ENCODE measurements at regions not wholly inside any gene's neighbourhood (a gene's known extent, or its start where the extent isn't known, plus 50 kb on each side); places are given as distances from the start of the nearest gene placed in this dataset.

- CTCF ChIA-PET = no interaction called here
- Mint-ChIP-seq H3K36me3 (ENCODE audit: insufficient read depth, unreplicated experiment) (no peaks in the 10 kb centered on the region), H3K27me3 (ENCODE audit: insufficient read depth, unreplicated experiment) (peaks cover 49% of the 10 kb centered on the region), H3K4me1 (ENCODE audit: insufficient read depth, unreplicated experiment) (no peaks in the 10 kb centered on the region), H3K27ac (ENCODE audit: low read depth, unreplicated experiment) (no peak overlapping the region), H3K9me3 (ENCODE audit: unreplicated experiment) (no peaks in the 10 kb centered on the region), H3K4me3 (ENCODE audit: unreplicated experiment) (no peak overlapping the region)
- POLR2A ChIA-PET = no interaction called here
- TF ChIP-seq CTCF (IDR thresholded peaks at IDR 0.05; ENCODE audit: unreplicated experiment) = no peak
- intact Hi-C loops (cut with micrococcal nuclease) = no loop called here
- DNase-seq (ENCODE audit: unreplicated experiment) = no peak
- no TSS peak for BruUV-seq (replicated peaks)
These were observed 593.2 kb downstream of the ELAVL2 start for GRCh38 chr9:23232831-23233230.

- POLR2A ChIA-PET = no interaction called here
- no peak for DNase-seq (ENCODE audit: unreplicated experiment)
- H3K36me3 Mint-ChIP-seq (ENCODE audit: insufficient read depth, unreplicated experiment) = peaks cover 6% of the 10 kb centered on the region
- TF ChIP-seq CTCF (IDR thresholded peaks at IDR 0.05; ENCODE audit: unreplicated experiment) = no peak
- H3K4me3 Mint-ChIP-seq (ENCODE audit: unreplicated experiment) = no peak overlapping the region
- no peak overlapping the region for H3K27ac Mint-ChIP-seq (ENCODE audit: low read depth, unreplicated experiment)
- CTCF ChIA-PET = interaction anchor here (0.6 kb wide), 1 partner anchor 382 kb away, joined by 3 read pairs; no protein-coding TSS in a partner anchor
- no peaks in the 10 kb centered on the region for H3K4me1 Mint-ChIP-seq (ENCODE audit: insufficient read depth, unreplicated experiment)
- intact Hi-C loops (cut with micrococcal nuclease) = no loop called here
- no peaks in the 10 kb centered on the region for H3K9me3 Mint-ChIP-seq (ENCODE audit: unreplicated experiment)
- H3K27me3 Mint-ChIP-seq (ENCODE audit: insufficient read depth, unreplicated experiment) = peaks cover 10% of the 10 kb centered on the region
- BruUV-seq (replicated peaks) = no TSS peak
These were observed 582.5 kb downstream of the ELAVL2 start for GRCh38 chr9:23243523-23243922.

- TF ChIP-seq CTCF (IDR thresholded peaks at IDR 0.05; ENCODE audit: unreplicated experiment) = no peak
- Mint-ChIP-seq H3K4me1 (ENCODE audit: insufficient read depth, unreplicated experiment) (no peaks in the 10 kb centered on the region), H3K36me3 (ENCODE audit: insufficient read depth, unreplicated experiment) (no peaks in the 10 kb centered on the region), H3K9me3 (ENCODE audit: unreplicated experiment) (peaks cover 7% of the 10 kb centered on the region), H3K27me3 (ENCODE audit: insufficient read depth, unreplicated experiment) (peaks cover 19% of the 10 kb centered on the region), H3K4me3 (ENCODE audit: unreplicated experiment) (no peak overlapping the region), H3K27ac (ENCODE audit: low read depth, unreplicated experiment) (no peak overlapping the region)
- intact Hi-C loops (cut with micrococcal nuclease) = no loop called here
- no TSS peak for BruUV-seq (replicated peaks)
- ChIA-PET POLR2A (no interaction called here), CTCF (no interaction called here)
- no peak for DNase-seq (ENCODE audit: unreplicated experiment)
These were observed 581.0 kb downstream of the ELAVL2 start for GRCh38 chr9:23245067-23245466.

- BruUV-seq (replicated peaks) = no TSS peak
- intact Hi-C loops (cut with micrococcal nuclease) = no loop called here
- no peaks in the 10 kb centered on the region for H3K27me3 Mint-ChIP-seq (ENCODE audit: insufficient read depth, unreplicated experiment)
- no peaks in the 10 kb centered on the region for H3K36me3 Mint-ChIP-seq (ENCODE audit: insufficient read depth, unreplicated experiment)
- no peak for TF ChIP-seq CTCF (IDR thresholded peaks at IDR 0.05; ENCODE audit: unreplicated experiment)
- H3K4me3 Mint-ChIP-seq (ENCODE audit: unreplicated experiment) = no peak overlapping the region
- ChIA-PET CTCF (no interaction called here), POLR2A (no interaction called here)
- no peaks in the 10 kb centered on the region for H3K4me1 Mint-ChIP-seq (ENCODE audit: insufficient read depth, unreplicated experiment)
- H3K9me3 Mint-ChIP-seq (ENCODE audit: unreplicated experiment) = no peaks in the 10 kb centered on the region
- no peak for DNase-seq (ENCODE audit: unreplicated experiment)
- H3K27ac Mint-ChIP-seq (ENCODE audit: low read depth, unreplicated experiment) = no peak overlapping the region
These were observed 571.4 kb downstream of the ELAVL2 start for GRCh38 chr9:23254404-23255184.
